Mammary epithelial cell (primary cell): ENCODE measurements at regions not wholly inside any gene's neighbourhood (a gene's known extent, or its start where the extent isn't known, plus 50 kb on each side); places are given as distances from the start of the nearest gene placed in this dataset.

Source experiments
- EZH2 ChIP-seq: IDR thresholded peaks from 2 replicates; pipeline ENCODE4 v1.6.1; 2012; ENCODE audit warnings: low read length, inconsistent platforms, borderline replicate concordance
- TF ChIP-seq, protein P1 (sequence below), 2 donors: IDR thresholded peaks in 1 of 2; conservative IDR thresholded peaks in 1 of 2; 2 replicates each; pipeline ENCODE4 v1.5.1; 2011 to 2012; ENCODE audit warnings: inconsistent platforms in 2 of 2, low read length in 2 of 2, mild to moderate bottlenecking in 2 of 2, control low read depth in 1 of 2, low read depth in 1 of 2; ENCODE audit not compliant: insufficient read depth in 1 of 2; ENCODE audit errors: extremely low read depth in 1 of 2

DNA sequence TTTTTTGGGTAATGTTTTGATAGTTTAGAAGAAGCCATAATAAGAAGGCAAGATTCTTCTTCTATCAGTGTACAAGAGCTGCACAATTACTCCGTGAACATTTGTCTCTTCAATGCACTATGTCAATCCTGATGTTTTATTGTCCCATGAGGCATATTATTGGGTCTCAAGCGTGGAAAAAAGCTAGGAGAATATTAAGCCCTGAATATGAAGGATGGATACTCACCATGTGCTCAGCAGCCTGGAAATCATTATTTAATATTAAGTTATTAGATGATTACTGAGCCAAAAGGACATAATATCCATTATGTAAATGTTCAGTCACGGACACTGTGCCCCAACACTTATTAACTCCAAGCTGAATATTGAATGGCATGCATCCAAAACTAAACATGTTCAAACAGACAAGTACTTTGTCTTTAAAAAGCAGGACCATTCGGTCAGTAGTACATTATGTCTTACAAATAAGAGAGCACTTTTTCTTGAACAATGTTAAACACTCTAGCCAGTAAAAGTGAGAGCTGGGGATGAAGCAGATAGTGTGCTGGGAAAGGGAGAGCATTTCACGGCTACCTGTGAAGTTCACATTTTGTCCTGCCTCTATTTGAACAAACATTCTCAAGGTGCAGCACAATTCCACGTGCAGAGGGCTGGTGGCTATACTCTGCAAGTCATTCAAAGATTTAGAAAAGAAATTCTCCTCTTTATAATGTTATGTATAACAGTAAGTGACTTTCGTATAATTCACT lies 70.6 kb upstream of the CNR1 start:
- TF ChIP-seq EZH2 = no peak
- TF ChIP-seq, protein P1, sequence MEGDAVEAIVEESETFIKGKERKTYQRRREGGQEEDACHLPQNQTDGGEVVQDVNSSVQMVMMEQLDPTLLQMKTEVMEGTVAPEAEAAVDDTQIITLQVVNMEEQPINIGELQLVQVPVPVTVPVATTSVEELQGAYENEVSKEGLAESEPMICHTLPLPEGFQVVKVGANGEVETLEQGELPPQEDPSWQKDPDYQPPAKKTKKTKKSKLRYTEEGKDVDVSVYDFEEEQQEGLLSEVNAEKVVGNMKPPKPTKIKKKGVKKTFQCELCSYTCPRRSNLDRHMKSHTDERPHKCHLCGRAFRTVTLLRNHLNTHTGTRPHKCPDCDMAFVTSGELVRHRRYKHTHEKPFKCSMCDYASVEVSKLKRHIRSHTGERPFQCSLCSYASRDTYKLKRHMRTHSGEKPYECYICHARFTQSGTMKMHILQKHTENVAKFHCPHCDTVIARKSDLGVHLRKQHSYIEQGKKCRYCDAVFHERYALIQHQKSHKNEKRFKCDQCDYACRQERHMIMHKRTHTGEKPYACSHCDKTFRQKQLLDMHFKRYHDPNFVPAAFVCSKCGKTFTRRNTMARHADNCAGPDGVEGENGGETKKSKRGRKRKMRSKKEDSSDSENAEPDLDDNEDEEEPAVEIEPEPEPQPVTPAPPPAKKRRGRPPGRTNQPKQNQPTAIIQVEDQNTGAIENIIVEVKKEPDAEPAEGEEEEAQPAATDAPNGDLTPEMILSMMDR (conservative IDR thresholded peaks at IDR 0.05 in 1 of 2, IDR thresholded peaks at IDR 0.05 in 1 of 2; ENCODE audit: extremely low read depth in 1 of 2, insufficient read depth in 1 of 2, low read depth in 1 of 2, low read length in 2 of 2) = no peak
